ENCODE measurements at regions not wholly inside any gene's neighbourhood (a gene's known extent, or its start where the extent isn't known, plus 50 kb on each side); places are given as distances from the start of the nearest gene placed in this dataset.
"Not testable (repeated sequence)": the region's sequence is repeated elsewhere in the genome, so short reads cannot be mapped to it uniquely, and the experiment has no call there.

GRCh38 chr6:28008053-28008452 is 51.0 kb downstream of the OR2B6 start:
- Histone ChIP-seq H3K4me3 (ENCODE audit: control insufficient read depth in 1 of 7, extremely low read depth in 1 of 7, insufficient read depth in 4 of 7, low read depth in 2 of 7, low read length in 6 of 7) (no peak overlapping the region), H3K27me3 (replicated peaks in 2 of 5; ENCODE audit: control insufficient read depth in 4 of 5, insufficient read depth in 5 of 5, low read length in 4 of 5) (no peaks in the 10 kb centered on the region), H3K36me3 (ENCODE audit: control insufficient read depth in 4 of 4, insufficient read depth in 4 of 4, low read length in 3 of 4) (no peaks in the 10 kb centered on the region), H3K4me1 (ENCODE audit: control extremely low read depth in 1 of 4, control insufficient read depth in 4 of 4, insufficient read depth in 4 of 4, low read length in 3 of 4) (no peaks in the 10 kb centered on the region), H3K9me3 (ENCODE audit: control extremely low read depth in 1 of 5, control insufficient read depth in 4 of 5, insufficient read depth in 2 of 5, low read depth in 1 of 5, low read length in 4 of 5) (peaks cover 0 to 2% (median 0%) of the 10 kb centered on the region in 5 experiments), H3K27ac (ENCODE audit: insufficient read depth in 1 of 2, low read depth in 1 of 2, low read length in 2 of 2, poor library complexity in 1 of 2, severe bottlenecking in 2 of 2) (no peak overlapping the region)
- CTCF ChIA-PET: no interaction called here
- POLR2A ChIA-PET: no interaction called here
- no peak for DNase-seq
- no CpG with 5 or more reads among the region's 2 CpGs for WGBS (ENCODE audit: insufficient coverage)

- ChIA-PET CTCF (interaction anchor here (0.7 kb wide), 1 partner anchor 9 kb away, joined by 3 read pairs; no protein-coding TSS in a partner anchor), POLR2A (no interaction called here)
- Histone ChIP-seq H3K36me3 (ENCODE audit: control insufficient read depth in 4 of 4, insufficient read depth in 4 of 4, low read length in 3 of 4) (no peaks in the 10 kb centered on the region), H3K27me3 (replicated peaks in 2 of 5; ENCODE audit: control insufficient read depth in 4 of 5, insufficient read depth in 5 of 5, low read length in 4 of 5) (no peaks in the 10 kb centered on the region), H3K9me3 (ENCODE audit: control extremely low read depth in 1 of 5, control insufficient read depth in 4 of 5, insufficient read depth in 2 of 5, low read depth in 1 of 5, low read length in 4 of 5) (peaks cover 0 to 2% (median 0%) of the 10 kb centered on the region in 5 experiments), H3K27ac (ENCODE audit: insufficient read depth in 1 of 2, low read depth in 1 of 2, low read length in 2 of 2, poor library complexity in 1 of 2, severe bottlenecking in 2 of 2) (no peak overlapping the region), H3K4me3 (ENCODE audit: control insufficient read depth in 1 of 7, extremely low read depth in 1 of 7, insufficient read depth in 4 of 7, low read depth in 2 of 7, low read length in 6 of 7) (no peak overlapping the region), H3K4me1 (ENCODE audit: control extremely low read depth in 1 of 4, control insufficient read depth in 4 of 4, insufficient read depth in 4 of 4, low read length in 3 of 4) (no peaks in the 10 kb centered on the region)
- DNase-seq: no peak
- WGBS (ENCODE audit: insufficient coverage): 96% methylated on average over 6 of the region's 6 CpGs
Measured at GRCh38 chr6:28010526-28010925, 53.5 kb downstream of the OR2B6 start.

- no peak for DNase-seq
Measured at GRCh38 chr6:28011722-28012121, 54.7 kb downstream of the OR2B6 start.

GRCh38 chr6:28021011-28021410 is 59.4 kb upstream of the ZNF165 start:
- H3K36me3 ChIP-seq (ENCODE audit: control insufficient read depth in 4 of 4, insufficient read depth in 4 of 4, low read length in 3 of 4); H3K4me1 ChIP-seq (ENCODE audit: control extremely low read depth in 1 of 4, control insufficient read depth in 4 of 4, insufficient read depth in 4 of 4, low read length in 3 of 4); H3K9me3 ChIP-seq (ENCODE audit: control extremely low read depth in 1 of 5, control insufficient read depth in 4 of 5, insufficient read depth in 2 of 5, low read depth in 1 of 5, low read length in 4 of 5); CTCF ChIA-PET; POLR2A ChIA-PET; H3K4me3 ChIP-seq (ENCODE audit: control insufficient read depth in 1 of 7, extremely low read depth in 1 of 7, insufficient read depth in 4 of 7, low read depth in 2 of 7, low read length in 6 of 7); DNase-seq; H3K27me3 ChIP-seq (replicated peaks in 2 of 5; ENCODE audit: control insufficient read depth in 4 of 5, insufficient read depth in 5 of 5, low read length in 4 of 5); H3K27ac ChIP-seq (ENCODE audit: insufficient read depth in 1 of 2, low read depth in 1 of 2, low read length in 2 of 2, poor library complexity in 1 of 2, severe bottlenecking in 2 of 2): not testable (repeated sequence)
- WGBS (ENCODE audit: insufficient coverage): 91% methylated on average over 3 of the region's 12 CpGs

More at GRCh38 chr6:28011722-28012121, 54.7 kb downstream of the OR2B6 start:
- H3K27me3 ChIP-seq (replicated peaks in 2 of 5; ENCODE audit: control insufficient read depth in 4 of 5, insufficient read depth in 5 of 5, low read length in 4 of 5): no peaks in the 10 kb centered on the region
- 97% methylated on average over 7 of the region's 8 CpGs for WGBS (ENCODE audit: insufficient coverage)
- POLR2A ChIA-PET: no interaction called here
- no peak overlapping the region for H3K4me3 ChIP-seq (ENCODE audit: control insufficient read depth in 1 of 7, extremely low read depth in 1 of 7, insufficient read depth in 4 of 7, low read depth in 2 of 7, low read length in 6 of 7)
- CTCF ChIA-PET: no interaction called here
- no peaks in the 10 kb centered on the region for H3K36me3 ChIP-seq (ENCODE audit: control insufficient read depth in 4 of 4, insufficient read depth in 4 of 4, low read length in 3 of 4)
- H3K4me1 ChIP-seq (ENCODE audit: control extremely low read depth in 1 of 4, control insufficient read depth in 4 of 4, insufficient read depth in 4 of 4, low read length in 3 of 4): no peaks in the 10 kb centered on the region
- H3K27ac ChIP-seq (ENCODE audit: insufficient read depth in 1 of 2, low read depth in 1 of 2, low read length in 2 of 2, poor library complexity in 1 of 2, severe bottlenecking in 2 of 2): no peak overlapping the region
- peaks cover 0 to 2% (median 0%) of the 10 kb centered on the region in 5 experiments for H3K9me3 ChIP-seq (ENCODE audit: control extremely low read depth in 1 of 5, control insufficient read depth in 4 of 5, insufficient read depth in 2 of 5, low read depth in 1 of 5, low read length in 4 of 5)

- CTCF ChIA-PET, POLR2A ChIA-PET: not testable (repeated sequence)
- WGBS (ENCODE audit: insufficient coverage): no CpG with 5 or more reads among the region's 1 CpG
Measured at GRCh38 chr6:28022707-28023106, 57.7 kb upstream of the ZNF165 start.

More at GRCh38 chr6:28022707-28023106, 57.7 kb upstream of the ZNF165 start:
- not testable (repeated sequence) for H3K36me3 ChIP-seq (ENCODE audit: control insufficient read depth in 4 of 4, insufficient read depth in 4 of 4, low read length in 3 of 4); H3K9me3 ChIP-seq (ENCODE audit: control extremely low read depth in 1 of 5, control insufficient read depth in 4 of 5, insufficient read depth in 2 of 5, low read depth in 1 of 5, low read length in 4 of 5); H3K27me3 ChIP-seq (replicated peaks in 2 of 5; ENCODE audit: control insufficient read depth in 4 of 5, insufficient read depth in 5 of 5, low read length in 4 of 5); H3K4me1 ChIP-seq (ENCODE audit: control extremely low read depth in 1 of 4, control insufficient read depth in 4 of 4, insufficient read depth in 4 of 4, low read length in 3 of 4); H3K4me3 ChIP-seq (ENCODE audit: control insufficient read depth in 1 of 7, extremely low read depth in 1 of 7, insufficient read depth in 4 of 7, low read depth in 2 of 7, low read length in 6 of 7); DNase-seq; H3K27ac ChIP-seq (ENCODE audit: insufficient read depth in 1 of 2, low read depth in 1 of 2, low read length in 2 of 2, poor library complexity in 1 of 2, severe bottlenecking in 2 of 2)

Data from common myeloid progenitor, CD34-positive (primary cell).